Sigmoid colon (tissue), 4 donors: ENCODE measurements at regions not wholly inside any gene's neighbourhood (a gene's known extent, or its start where the extent isn't known, plus 50 kb on each side); places are given as distances from the start of the nearest gene placed in this dataset.

Experiments
- EP300 ChIP-seq, 4 donors: sonication (generic); formaldehyde crosslinking; IDR thresholded peaks; one replicate each; pipeline ENCODE4 v1.6.1; 2017; ENCODE audit warnings: antibody characterized with exemption in 4 of 4
- POLR2A ChIP-seq, 2 donors: fragments of 450-650 bp; IDR thresholded peaks; one replicate each; pipeline ENCODE4 v1.6.1; 2016; ENCODE audit warnings: antibody characterized with exemption in 2 of 2, mild to moderate bottlenecking in 2 of 2, moderate library complexity in 2 of 2
- POLR2AphosphoS5 ChIP-seq, 4 donors: sonication (generic); formaldehyde crosslinking; IDR thresholded peaks; one replicate each; pipeline ENCODE4 v1.6.1; 2017; ENCODE audit warnings: antibody characterized with exemption in 4 of 4
- TF ChIP-seq, protein P1 (sequence below), 4 experiments: fragments of 450-650 bp in 3 of 4; fragments of 200-600 bp in 1 of 4; IDR thresholded peaks; one replicate each; pipeline ENCODE4 v1.5.1; 2016 to 2019; ENCODE audit warnings: antibody characterized with exemption in 4 of 4, mild to moderate bottlenecking in 3 of 4, moderate library complexity in 2 of 4

- TF ChIP-seq, protein P1, sequence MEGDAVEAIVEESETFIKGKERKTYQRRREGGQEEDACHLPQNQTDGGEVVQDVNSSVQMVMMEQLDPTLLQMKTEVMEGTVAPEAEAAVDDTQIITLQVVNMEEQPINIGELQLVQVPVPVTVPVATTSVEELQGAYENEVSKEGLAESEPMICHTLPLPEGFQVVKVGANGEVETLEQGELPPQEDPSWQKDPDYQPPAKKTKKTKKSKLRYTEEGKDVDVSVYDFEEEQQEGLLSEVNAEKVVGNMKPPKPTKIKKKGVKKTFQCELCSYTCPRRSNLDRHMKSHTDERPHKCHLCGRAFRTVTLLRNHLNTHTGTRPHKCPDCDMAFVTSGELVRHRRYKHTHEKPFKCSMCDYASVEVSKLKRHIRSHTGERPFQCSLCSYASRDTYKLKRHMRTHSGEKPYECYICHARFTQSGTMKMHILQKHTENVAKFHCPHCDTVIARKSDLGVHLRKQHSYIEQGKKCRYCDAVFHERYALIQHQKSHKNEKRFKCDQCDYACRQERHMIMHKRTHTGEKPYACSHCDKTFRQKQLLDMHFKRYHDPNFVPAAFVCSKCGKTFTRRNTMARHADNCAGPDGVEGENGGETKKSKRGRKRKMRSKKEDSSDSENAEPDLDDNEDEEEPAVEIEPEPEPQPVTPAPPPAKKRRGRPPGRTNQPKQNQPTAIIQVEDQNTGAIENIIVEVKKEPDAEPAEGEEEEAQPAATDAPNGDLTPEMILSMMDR (IDR thresholded peaks at IDR 0.05) = no peak
- TF ChIP-seq EP300 (IDR thresholded peaks at IDR 0.05) (no peak), POLR2AphosphoS5 (IDR thresholded peaks at IDR 0.05) (no peak), POLR2A (IDR thresholded peaks at IDR 0.05) (no peak)
These were observed 335.1 kb upstream of the MBL2 start for GRCh38 chr10:53107711-53108110.
